Suppressor macrophage treated with lipopolysaccharide for 4 hours (primary cell): ENCODE measurements at regions not wholly inside any gene's neighbourhood (a gene's known extent, or its start where the extent isn't known, plus 50 kb on each side); places are given as distances from the start of the nearest gene placed in this dataset.

ENCODE experiments used
- DNase-seq: peaks from one replicate; pipeline ENCODE4 v3.0.0-alpha.2; 2020

DNA sequence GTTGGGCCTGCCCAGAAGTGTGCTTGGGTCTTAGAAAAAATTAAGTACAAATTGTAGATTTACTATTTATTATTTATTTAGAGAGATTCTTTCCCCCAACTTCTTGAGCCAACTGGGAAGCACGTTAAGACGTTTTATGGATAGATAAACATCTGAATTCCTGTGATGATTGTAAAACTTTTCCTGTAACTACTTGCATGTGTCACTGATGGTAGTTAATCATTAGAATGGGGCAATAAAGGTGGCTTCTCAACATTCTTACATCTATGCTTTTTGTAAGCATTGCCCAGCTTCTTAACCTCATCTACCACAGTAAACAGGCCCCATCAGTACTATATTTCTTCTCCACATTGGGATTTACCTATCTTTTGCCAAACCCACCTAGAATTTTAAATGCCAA, 559.8 kb downstream of the LMO4 start:
- DNase-seq, result no peak

DNA sequence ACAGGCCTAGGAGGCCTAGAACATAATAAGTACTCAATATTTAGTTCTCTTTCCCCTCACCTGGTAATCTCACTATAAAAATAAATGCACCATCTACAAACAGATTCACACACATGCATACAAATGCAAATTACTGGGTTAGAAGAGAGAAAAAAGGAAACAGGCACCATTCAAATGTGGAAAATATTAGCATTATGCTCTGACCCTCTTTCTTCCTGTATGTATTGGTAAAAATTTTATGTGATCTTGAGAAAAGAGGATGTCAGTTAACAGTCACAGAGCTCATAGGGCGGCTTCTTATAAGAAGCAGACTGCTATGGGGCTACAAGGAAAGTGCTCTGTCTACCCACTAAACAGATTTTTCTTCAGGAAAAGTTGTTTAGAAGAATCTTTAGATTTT, 565.4 kb downstream of the LMO4 start:
- no peak for DNase-seq

DNA sequence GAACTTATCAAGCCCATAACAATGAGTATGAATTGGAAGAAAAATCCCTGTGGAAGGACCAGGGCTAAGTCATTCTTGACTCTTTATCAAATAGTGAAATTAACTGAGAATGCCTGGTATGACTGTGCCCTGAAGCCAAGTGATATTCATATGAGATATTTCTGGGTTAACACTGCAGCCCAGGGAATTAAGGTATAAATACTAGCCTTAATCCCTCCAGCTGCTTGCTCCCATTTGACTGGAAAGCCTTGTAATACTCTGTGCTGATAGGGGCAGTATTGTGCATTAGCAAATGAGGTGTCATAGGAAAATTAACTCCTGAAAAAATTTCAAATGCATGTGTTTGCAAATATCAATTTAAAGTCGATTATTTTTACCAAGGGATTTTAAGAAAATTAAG, 568.8 kb downstream of the LMO4 start:
- DNase-seq, result no peak

DNA sequence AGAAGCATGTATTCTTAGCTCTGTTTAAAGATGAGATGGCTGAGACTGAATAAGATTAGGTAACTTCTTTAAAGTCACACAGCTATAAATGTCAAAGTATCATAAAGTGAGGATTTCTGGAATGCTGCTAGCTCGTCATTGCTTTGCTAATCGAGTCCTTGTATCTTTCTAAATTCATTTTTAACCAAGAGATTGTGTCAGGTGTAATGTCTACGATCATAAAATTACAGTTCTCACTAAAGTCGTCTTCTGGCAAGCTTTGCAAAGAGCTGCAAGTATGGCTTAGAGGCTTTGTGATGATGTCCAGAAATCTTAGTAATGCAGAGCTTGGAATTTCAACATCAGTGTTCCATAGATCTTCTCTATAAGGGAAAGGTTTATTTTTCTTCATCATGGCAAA, 569.8 kb downstream of the LMO4 start:
- DNase-seq, result no peak

DNA sequence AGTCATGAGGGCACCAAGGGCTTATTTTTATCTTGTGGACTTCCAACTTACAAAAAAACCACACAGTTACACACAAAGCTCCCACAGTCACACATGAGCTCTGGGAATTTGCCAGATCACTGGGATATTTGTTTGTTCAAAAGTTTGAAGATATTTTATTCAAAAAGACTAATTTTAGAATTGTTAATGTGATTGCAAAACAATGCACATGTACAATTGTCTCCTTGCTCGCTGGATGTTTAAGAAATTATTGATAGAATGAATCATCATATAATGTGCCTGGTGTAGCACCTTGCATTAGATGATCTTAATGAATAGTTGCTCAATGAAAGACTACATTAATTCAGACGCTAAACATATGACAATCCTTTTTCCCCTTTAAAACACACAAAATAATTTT, 570.3 kb downstream of the LMO4 start:
- no peak for DNase-seq

DNA sequence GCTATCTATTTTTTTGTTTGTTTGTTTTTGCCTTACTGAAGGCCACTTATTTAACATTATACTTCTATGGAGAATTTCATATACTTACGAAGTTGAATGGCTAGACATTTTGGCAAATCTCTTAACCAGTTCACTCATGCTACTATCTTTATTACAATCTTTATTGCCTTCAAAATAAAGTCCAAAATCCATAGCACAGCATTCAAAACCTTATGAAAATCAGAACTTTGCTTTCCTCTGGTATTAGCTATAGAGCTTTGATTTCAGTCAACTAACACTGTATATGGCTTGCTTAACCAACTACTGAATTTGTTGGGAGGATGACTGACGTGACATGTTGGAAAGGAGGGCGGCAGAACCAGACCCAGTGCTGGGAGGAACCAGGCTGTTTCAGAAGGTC, 571.1 kb downstream of the LMO4 start:
- DNase-seq, result no peak

DNA sequence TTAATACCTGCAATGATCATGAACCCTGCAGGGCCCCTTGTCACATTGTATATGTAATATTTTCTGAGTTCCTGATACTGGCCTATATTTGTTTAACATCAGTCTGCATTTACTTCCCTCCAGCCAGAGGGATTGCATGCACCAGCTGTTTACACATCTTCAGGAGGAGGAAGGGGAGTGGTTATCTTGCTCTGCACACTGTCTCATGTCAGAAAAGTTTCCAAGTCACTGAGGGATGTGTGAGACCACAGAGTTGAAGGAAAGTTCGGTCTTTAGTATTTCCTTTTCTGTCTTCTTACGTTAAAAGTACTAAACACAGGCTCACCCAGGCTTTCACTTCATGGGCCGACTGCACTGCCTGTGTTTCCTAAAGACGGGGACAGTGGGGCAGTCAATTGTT, 574.1 kb downstream of the LMO4 start:
- peak; percentile 60 for DNase-seq

DNA sequence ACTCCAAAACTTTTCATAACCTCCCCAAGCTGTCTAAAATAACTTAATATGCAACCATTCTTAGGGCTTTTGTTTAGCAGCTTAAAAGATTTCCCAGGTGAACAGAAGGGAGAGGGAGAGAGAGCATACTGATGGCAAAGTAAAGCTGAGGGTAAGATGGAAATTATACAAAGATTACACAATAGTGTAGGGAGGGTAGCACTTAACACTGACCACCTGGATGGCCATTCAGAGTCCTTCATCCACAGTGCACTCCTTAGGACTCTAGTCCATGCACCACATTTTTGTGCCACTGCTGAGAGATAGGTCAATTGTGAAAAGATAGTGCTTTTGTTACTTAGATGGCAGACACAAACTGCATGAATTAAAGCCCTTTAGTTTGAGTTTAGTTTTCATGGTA, 574.6 kb downstream of the LMO4 start:
- DNase-seq, result no peak

DNA sequence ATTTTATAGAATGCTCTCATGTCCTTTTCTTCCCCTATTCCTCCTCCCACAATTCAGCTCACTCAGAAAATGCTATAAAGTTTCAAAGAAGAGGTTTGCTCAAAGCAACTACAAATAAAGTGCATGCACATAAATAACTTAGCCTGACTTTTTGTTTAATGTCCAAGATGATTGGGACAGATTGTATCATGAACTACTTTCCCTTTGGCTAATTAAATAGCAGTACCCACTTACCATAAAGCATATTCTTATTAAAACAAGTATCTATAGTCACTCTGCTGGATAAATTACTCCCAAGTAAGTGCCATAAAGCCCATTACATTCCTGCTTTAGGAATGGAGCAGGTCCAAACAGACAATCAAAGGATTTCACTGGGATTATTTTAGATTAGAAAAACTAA, 576.0 kb downstream of the LMO4 start:
- DNase-seq, result no peak

DNA sequence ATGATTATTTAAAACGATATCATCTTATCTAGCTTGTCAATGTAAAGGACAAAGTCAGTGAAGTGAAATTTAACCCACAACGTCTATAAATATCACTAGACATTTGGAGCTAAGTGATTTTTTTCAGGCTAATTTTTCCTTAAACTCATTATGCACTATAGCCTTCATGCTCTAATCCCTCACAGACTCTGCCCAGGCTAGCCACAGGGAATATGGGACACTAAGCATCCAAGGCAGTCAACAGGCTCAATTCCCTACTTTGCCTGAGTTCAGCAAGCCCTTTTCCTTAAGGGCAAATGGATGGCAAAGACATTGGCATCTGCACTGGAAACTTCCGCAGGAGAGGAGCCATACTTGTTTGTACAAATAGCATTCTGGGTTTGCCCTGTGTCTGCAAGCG, 577.0 kb downstream of the LMO4 start:
- DNase-seq, result no peak

DNA sequence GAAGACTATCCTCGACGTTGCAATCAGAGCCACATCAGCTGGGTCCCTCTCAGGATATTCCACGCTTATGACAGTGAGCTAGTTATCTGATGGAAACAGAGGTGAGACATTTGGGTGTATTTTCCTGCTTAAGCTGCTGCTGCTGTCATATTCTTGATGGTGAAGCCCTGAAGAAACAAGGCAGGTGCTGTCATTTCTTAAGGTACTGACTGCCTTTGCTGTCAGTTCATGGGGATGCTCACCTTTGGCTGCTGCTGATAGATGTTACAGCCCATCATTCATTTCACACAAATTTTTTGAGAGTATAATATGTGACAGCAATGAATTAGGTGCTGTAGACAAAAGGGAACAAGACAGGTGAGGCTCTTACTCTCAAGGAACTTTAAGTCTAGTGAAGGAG, 577.4 kb downstream of the LMO4 start:
- no peak for DNase-seq

DNA sequence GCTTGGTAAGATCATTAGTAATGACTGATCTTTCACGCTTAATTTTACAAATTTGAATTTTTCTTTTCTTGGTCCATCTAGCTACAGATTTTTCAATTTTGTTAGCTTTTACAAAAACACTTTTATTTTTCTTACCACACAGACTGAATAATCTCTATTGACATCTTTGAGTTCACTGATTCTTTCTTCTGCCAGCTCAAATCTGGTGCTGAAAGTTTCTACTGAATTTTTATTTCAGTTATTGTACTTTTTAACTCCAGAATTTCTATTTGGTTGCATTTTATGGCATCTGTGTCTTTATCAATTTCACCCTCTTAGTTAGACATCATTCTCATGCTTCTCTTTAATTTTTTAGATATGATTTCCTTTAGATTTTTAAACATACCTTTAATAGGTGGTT, 584.7 kb downstream of the LMO4 start:
- DNase-seq, result no peak

DNA sequence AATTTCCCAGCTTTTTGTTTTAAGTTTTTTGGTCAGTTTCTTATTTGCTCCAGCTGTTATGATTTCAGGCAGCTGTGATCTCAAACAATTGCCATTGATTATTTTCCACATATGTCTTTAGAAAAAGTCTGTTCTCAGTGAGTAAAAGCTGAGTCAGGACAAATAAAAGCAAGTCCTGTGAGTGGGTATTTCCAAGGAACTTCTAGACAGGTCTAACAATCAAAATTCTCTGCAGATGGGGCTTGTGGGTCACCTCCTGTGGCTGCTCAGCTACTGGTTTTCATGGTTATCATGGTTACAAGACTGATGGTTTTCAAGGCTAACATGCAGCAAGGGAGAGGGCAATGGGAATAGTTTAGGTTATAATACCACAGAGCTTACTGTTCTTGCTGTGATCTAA, 585.7 kb downstream of the LMO4 start:
- no peak for DNase-seq

DNA sequence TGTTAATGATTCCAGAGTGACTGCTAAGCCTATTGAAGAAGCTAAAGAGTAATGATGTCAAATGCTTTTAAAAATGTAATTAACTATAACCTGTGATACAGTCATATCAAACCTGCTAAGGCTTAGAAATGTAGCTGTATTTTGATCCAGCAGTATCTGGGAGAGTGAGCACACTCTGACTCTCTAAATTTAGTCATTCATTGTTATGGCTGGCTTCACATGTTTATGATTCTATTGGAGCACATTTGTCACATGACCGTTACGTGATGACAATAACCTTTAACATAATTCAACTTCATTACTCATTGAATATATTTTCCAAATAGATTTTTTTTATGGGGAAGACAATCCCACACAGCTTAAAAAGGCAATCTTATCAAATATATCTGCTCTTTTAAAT, 587.1 kb downstream of the LMO4 start:
- DNase-seq, result no peak

DNA sequence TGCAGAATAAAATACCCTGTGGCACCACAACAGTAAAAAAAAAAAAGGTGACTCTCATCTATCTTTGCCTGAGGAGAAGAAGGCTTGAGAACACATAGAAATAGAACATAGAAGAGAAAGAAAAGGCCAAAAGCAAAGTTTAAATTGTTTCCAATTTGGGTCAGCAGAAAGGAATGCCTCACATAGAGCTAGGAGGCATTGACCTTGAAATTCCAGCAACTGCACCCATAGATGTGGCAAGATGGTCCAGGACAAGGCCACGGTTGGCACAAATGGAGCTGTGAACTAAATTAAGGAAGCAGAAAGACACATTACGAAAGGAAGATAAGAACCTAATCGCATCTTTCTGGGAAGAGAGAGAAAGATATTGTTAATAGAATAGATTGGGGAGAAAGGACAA, 588.3 kb downstream of the LMO4 start:
- no peak for DNase-seq

DNA sequence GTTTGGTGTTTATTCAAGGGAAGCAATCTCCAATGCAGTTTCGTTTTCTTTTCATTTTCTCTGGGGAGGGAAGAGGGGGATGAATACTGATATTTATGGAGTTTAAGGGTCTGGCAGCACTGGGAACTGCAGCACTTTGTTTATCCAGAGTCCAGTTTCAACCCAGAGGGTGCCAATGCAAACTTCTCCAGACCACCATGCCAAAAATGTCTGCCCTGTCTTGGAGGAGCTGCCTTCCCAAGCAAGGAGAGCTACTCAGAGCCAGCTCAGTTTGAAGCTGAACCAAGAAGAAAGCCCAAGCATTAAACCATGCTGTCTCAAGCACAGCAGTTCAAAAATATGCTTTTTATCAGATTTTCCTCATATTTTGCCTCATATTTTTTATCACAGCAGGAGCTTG, 589.7 kb downstream of the LMO4 start:
- no peak for DNase-seq

DNA sequence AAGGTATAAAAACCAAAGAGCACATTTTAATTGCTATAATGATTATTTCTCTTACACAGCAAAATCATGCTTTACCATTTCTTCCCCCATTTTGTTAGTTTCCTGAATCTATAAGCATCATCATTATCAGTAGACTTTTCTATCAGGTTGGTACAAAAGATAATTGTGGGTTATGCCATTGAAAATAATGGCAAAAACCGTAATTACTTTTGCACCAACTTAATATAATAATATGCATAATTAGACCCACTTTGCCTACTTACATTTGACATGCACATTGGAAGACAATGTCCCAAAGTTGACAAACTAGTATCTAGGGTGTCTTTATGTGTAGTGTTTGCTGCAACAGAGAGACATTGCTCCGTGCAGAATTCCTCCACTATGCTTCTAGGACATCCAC, 594.2 kb downstream of the LMO4 start:
- DNase-seq, result no peak

DNA sequence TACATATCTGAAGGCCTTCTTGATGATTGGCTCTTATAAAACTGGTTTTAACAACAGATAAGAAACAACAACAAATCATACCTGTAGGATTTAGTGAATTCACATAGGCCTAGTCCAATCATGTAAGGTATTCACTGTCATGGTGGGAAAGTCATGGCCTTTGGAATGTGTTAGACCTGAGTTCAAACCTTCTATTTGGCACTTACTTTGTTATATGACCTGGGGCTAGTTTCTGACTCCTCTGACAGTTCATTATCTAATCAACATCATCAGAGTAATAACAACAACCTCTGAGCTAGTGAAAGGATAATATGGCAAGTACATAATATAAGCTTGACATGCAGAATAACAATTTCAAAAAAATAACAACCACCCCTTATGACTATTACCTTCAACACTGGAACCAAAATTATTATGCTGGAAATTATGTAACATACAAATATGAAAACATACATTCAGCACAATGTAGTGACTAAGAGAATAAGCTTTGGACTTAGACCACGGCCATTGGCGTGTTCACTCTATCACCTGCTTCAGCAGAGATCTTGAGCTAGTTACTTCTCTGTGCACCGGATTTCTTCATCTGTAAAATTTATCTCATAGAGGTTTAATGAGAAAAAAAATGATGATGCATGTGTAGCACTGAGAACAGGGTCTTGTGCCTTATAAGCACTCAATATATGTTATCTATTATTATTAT, 597.6 kb downstream of the LMO4 start:
- DNase-seq, result no peak

DNA sequence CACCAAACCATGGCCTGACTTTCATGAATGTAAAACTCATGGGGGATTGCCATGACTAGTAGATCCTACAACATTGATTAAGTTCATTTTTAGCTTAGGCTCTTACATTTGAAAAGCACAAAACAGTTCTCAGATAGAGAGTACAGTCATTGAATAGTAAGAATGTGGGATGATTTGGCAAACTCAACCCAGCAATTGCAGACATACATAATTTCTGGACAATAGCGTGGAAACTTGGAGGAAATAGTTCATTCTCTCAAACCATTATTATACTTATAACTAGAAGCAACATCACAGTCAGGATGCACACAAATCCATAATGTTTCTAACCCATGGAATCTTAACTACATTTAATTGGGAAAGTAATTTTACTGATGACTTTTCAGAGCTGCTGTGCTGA, 598.2 kb downstream of the LMO4 start:
- DNase-seq, result no peak

DNA sequence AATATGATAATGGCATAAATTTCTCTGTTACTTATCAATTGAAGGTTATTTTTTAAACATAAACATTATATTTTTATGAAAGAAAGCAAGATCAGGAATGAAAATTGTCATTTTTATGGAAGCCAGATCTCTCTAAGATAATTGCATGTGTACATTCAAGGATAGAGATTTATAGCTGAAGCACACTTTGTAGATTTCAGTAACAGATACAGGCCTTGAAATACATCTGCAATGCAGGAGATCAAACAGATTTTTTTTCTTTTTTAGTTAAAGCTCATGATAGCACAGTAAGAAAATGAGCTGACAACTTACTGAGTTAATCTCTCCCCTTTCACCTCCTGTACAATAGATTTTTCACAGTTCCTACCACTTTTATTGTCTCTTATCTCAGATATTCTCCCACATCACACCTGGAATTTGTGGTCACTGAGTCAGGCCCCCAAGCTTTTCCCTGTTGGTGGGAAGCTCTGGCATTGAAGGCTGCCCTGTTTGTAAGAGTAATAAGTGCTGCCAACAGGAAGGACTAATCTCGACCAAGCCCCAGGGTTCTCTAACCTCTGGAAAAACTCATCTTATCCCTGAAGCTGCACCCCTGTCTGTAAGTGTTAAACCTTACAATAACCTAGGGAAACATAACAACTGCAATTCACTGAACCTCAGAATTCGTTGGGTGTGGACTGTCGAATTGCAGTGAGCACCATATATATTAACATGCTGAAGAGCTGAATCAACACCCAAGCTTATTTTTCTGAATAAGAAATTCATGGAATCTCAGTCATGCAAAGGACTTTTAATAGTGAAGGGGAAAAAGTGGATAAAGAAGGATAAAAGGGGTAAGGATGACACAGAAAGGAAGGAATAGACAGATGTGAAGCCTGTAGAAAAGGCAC, 599.0 kb downstream of the LMO4 start:
- DNase-seq, result no peak

DNA sequence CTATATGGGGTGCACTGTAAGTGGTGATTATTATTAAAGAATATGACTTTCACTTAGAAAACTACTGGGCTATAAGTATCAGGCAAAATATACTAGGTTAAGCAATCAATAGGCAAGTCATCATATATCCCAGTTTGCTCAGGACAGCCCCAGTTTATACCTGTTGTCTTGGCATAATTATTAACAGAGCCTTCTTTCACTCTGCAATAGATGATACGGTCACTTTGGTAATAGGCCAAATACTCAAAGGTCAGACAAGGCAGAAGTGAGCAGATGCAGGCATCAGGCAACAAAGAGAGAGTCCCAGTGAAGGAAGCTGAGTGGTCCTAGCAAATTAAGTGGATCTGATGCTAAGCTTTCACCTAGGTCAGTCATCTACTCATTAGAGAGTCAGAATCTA, 599.9 kb downstream of the LMO4 start:
- no peak for DNase-seq

DNA sequence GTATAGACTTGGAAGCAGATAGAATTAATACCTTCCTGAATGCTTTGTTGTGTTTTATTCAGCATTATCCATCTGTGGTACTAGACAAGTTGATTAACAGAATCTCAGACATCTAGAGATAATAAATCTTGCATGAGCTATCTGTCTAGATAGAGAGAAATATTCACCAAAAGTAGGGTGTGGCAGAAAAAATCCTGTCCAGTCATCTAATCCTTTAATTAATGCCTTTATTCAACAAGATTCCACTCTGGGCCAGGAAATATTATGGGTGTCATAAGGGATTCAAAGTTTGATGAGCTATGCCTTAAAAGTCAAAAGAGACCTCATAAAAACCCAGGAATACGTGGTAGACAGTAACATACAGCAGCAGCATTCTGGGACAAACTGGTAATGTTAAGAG, 601.2 kb downstream of the LMO4 start:
- no peak for DNase-seq

DNA sequence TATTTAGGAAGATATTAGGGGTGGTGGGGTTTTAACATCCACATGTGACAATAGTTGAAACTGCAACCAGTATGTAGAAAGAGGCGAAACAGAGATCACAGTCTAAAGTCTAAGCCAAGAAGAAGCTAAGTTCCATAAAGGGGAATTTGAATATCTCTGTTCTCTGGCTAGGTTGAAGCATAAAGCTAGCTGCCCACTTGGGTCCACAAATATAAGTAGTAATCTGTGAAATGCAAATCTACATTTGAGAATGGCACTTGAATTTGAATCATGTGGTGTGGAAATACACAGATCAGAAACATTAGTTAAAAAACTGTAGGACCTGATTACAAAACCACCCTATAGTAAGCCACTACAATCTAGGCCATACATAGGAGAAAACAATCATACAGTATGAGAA, 602.1 kb downstream of the LMO4 start:
- DNase-seq, result no peak

DNA sequence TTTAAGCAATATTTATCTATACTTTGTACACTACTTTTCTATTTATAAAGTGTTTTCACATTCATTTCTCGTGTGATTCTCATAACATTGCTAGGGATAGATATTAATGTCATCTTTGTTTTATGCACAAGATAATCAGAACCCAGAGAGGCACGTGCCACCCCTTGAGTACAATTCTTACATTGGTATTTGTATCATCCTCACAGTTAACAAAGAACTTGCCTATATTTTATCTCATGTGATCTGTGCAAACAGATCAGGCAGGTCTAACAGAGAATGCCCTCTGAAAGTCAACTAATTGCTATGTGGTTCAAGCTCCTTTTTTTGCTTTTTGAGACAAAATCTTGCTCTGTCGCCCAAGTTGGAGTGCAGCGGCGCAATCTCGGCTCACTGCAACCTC, 604.5 kb downstream of the LMO4 start:
- no peak for DNase-seq

DNA sequence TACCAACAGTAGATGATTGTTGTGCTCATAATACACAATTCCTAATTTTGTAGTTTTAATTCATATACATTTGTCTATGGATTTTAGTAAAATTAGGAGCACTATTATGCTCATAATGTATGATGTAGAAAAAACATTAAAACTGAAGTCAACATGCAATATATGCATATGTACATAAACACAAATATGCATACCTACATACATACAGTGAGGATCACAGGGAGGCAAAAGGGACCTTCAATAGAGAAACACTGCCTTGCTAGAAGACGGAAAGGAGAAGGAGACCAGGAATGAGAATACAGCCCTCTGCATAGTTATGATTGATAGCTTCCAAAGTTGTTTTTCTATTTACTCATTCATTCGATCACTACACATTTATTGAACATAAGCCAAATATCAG, 606.5 kb downstream of the LMO4 start:
- DNase-seq, result no peak
